ENCODE measurements at regions not wholly inside any gene's neighbourhood (a gene's known extent, or its start where the extent isn't known, plus 50 kb on each side); places are given as distances from the start of the nearest gene placed in this dataset.

- no peak for TF ChIP-seq CTCF (IDR thresholded peaks at IDR 0.05)
- Histone ChIP-seq H3K4me1 (ENCODE audit: control insufficient read depth in 1 of 2, insufficient read depth in 1 of 2, low read depth in 1 of 2, low read length in 1 of 2) (peaks cover 19% of the 10 kb centered on the region in 2 experiments), H3K27me3 (no peaks in the 10 kb centered on the region), H3K27ac (no peak overlapping the region), H3K9me3 (no peaks in the 10 kb centered on the region), H3K36me3 (peaks cover 34% of the 10 kb centered on the region), H3K4me3 (ENCODE audit: low read depth in 1 of 2, low read length in 1 of 2) (no peak overlapping the region)
These were observed 341.0 kb downstream of the SEC14L1 start for GRCh38 chr17:77481476-77482374.

- TF ChIP-seq CTCF (IDR thresholded peaks at IDR 0.05), result no peak
- H3K27ac ChIP-seq, result no peak overlapping the region
- no peak overlapping the region for H3K4me3 ChIP-seq (ENCODE audit: low read depth in 1 of 2, low read length in 1 of 2)
- H3K27me3 ChIP-seq, result no peaks in the 10 kb centered on the region
- H3K36me3 ChIP-seq, result peaks cover 42% of the 10 kb centered on the region
- peaks cover 17 to 18% of the 10 kb centered on the region in 2 experiments for H3K4me1 ChIP-seq (ENCODE audit: control insufficient read depth in 1 of 2, insufficient read depth in 1 of 2, low read depth in 1 of 2, low read length in 1 of 2)
- H3K9me3 ChIP-seq, result no peaks in the 10 kb centered on the region
These were observed 341.8 kb downstream of the SEC14L1 start for GRCh38 chr17:77482375-77483127.

- Histone ChIP-seq H3K27ac (no peak overlapping the region), H3K4me1 (ENCODE audit: control insufficient read depth in 1 of 2, insufficient read depth in 1 of 2, low read depth in 1 of 2, low read length in 1 of 2) (peaks cover 13 to 18% of the 10 kb centered on the region in 2 experiments), H3K4me3 (ENCODE audit: low read depth in 1 of 2, low read length in 1 of 2) (no peak overlapping the region), H3K36me3 (peaks cover 49% of the 10 kb centered on the region), H3K9me3 (no peaks in the 10 kb centered on the region), H3K27me3 (no peaks in the 10 kb centered on the region)
- no peak for TF ChIP-seq CTCF (IDR thresholded peaks at IDR 0.05)
These were observed 342.4 kb downstream of the SEC14L1 start for GRCh38 chr17:77483128-77483598.

- no peaks in the 10 kb centered on the region for H3K9me3 ChIP-seq
- no peak overlapping the region for H3K4me3 ChIP-seq (ENCODE audit: low read depth in 1 of 2, low read length in 1 of 2)
- H3K27me3 ChIP-seq, result no peaks in the 10 kb centered on the region
- peaks cover 58% of the 10 kb centered on the region for H3K36me3 ChIP-seq
- peaks cover 4 to 8% of the 10 kb centered on the region in 2 experiments for H3K4me1 ChIP-seq (ENCODE audit: control insufficient read depth in 1 of 2, insufficient read depth in 1 of 2, low read depth in 1 of 2, low read length in 1 of 2)
- TF ChIP-seq CTCF (IDR thresholded peaks at IDR 0.05), result no peak
- H3K27ac ChIP-seq, result no peak overlapping the region
These were observed 343.3 kb downstream of the SEC14L1 start for GRCh38 chr17:77484111-77484510.

GRCh38 chr17:77485089-77485833 is 344.5 kb downstream of the SEC14L1 start:
- TF ChIP-seq CTCF (IDR thresholded peaks at IDR 0.05), result no peak
- no peak overlapping the region for H3K4me3 ChIP-seq (ENCODE audit: low read depth in 1 of 2, low read length in 1 of 2)
- no peaks in the 10 kb centered on the region for H3K9me3 ChIP-seq
- H3K27ac ChIP-seq, result no peak overlapping the region
- H3K27me3 ChIP-seq, result no peaks in the 10 kb centered on the region
- peaks cover 70% of the 10 kb centered on the region for H3K36me3 ChIP-seq
- H3K4me1 ChIP-seq (ENCODE audit: control insufficient read depth in 1 of 2, insufficient read depth in 1 of 2, low read depth in 1 of 2, low read length in 1 of 2), result no peaks in the 10 kb centered on the region

Measured in neutrophil (primary cell).